ENCODE measurements at regions not wholly inside any gene's neighbourhood (a gene's known extent, or its start where the extent isn't known, plus 50 kb on each side); places are given as distances from the start of the nearest gene placed in this dataset.

- TF ChIP-seq TAF1 (IDR thresholded peaks at IDR 0.05; ENCODE audit: borderline replicate concordance, insufficient read depth, low read length) = no peak
- no peak for TF ChIP-seq FOXP2 (optimal IDR thresholded peaks at IDR 0.05; ENCODE audit: borderline replicate concordance, extremely low read depth, extremely low read length, insufficient read depth)
- no peak for TF ChIP-seq POLR2AphosphoS5 (IDR thresholded peaks at IDR 0.05; ENCODE audit: low read depth, low read length)
- TF ChIP-seq REST (IDR thresholded peaks at IDR 0.05; ENCODE audit: insufficient read depth in 1 of 2, low read depth in 2 of 2, low read length in 2 of 2) = no peak
Measured at GRCh38 chr17:5757314-5757907, 173.1 kb upstream of the NLRP1 start.

- no peak for TF ChIP-seq FOXP2 (optimal IDR thresholded peaks at IDR 0.05; ENCODE audit: borderline replicate concordance, extremely low read depth, extremely low read length, insufficient read depth)
- TF ChIP-seq POLR2AphosphoS5 (IDR thresholded peaks at IDR 0.05; ENCODE audit: low read depth, low read length) = no peak
- TF ChIP-seq REST (IDR thresholded peaks at IDR 0.05; ENCODE audit: insufficient read depth in 1 of 2, low read depth in 2 of 2, low read length in 2 of 2) = no peak
- TF ChIP-seq TAF1 (IDR thresholded peaks at IDR 0.05; ENCODE audit: borderline replicate concordance, insufficient read depth, low read length) = no peak
- TF ChIP-seq SIN3A (IDR thresholded peaks at IDR 0.05; ENCODE audit: borderline replicate concordance, insufficient read depth, low read length) = no peak
Measured at GRCh38 chr17:5758651-5759050, 174.3 kb upstream of the NLRP1 start.

- TF ChIP-seq REST (IDR thresholded peaks at IDR 0.05; ENCODE audit: insufficient read depth in 1 of 2, low read depth in 2 of 2, low read length in 2 of 2) = no peak
- TF ChIP-seq SIN3A (IDR thresholded peaks at IDR 0.05; ENCODE audit: borderline replicate concordance, insufficient read depth, low read length) = no peak
- no peak for TF ChIP-seq FOXP2 (optimal IDR thresholded peaks at IDR 0.05; ENCODE audit: borderline replicate concordance, extremely low read depth, extremely low read length, insufficient read depth)
- TF ChIP-seq TAF1 (IDR thresholded peaks at IDR 0.05; ENCODE audit: borderline replicate concordance, insufficient read depth, low read length) = no peak
- no peak for TF ChIP-seq POLR2AphosphoS5 (IDR thresholded peaks at IDR 0.05; ENCODE audit: low read depth, low read length)
Measured at GRCh38 chr17:5759501-5759925, 175.2 kb upstream of the NLRP1 start.

- TF ChIP-seq SIN3A (IDR thresholded peaks at IDR 0.05; ENCODE audit: borderline replicate concordance, insufficient read depth, low read length) (no peak), POLR2AphosphoS5 (IDR thresholded peaks at IDR 0.05; ENCODE audit: low read depth, low read length) (no peak), TAF1 (IDR thresholded peaks at IDR 0.05; ENCODE audit: borderline replicate concordance, insufficient read depth, low read length) (no peak), REST (IDR thresholded peaks at IDR 0.05; ENCODE audit: insufficient read depth in 1 of 2, low read depth in 2 of 2, low read length in 2 of 2) (no peak)
Measured at GRCh38 chr17:5762191-5762590, 177.9 kb upstream of the NLRP1 start.
